Esophagus muscularis mucosa (tissue), 4 donors: ENCODE measurements at regions not wholly inside any gene's neighbourhood (a gene's known extent, or its start where the extent isn't known, plus 50 kb on each side); places are given as distances from the start of the nearest gene placed in this dataset.

Source experiments
- DNase-seq: peaks from one replicate; pipeline ENCODE4 v3.0.0-alpha.2; 2017; ENCODE audit errors: extremely low spot score
- H3K27ac ChIP-seq, 4 donors: fragments of 200-600 bp; sonication (generic); replicated peaks in 1 of 4; 1 replicate in 3 of 4; 2 replicates in 1 of 4; pipeline ENCODE4 v1.5.1; 2016 to 2019; ENCODE audit warnings: mild to moderate bottlenecking in 1 of 4
- H3K27me3 ChIP-seq, 4 donors: fragments of 200-600 bp; sonication (generic); one replicate each; pipeline versions ENCODE4 v1.5.1 to v1.6.0; 2016 to 2019
- H3K36me3 ChIP-seq, 4 donors: fragments of 200-600 bp; sonication (generic); one replicate each; pipeline ENCODE4 v1.5.1; 2016 to 2019
- H3K4me1 ChIP-seq, 4 donors: fragments of 200-600 bp; sonication (generic); one replicate each; pipeline ENCODE4 v1.5.1; 2016 to 2019
- H3K4me3 ChIP-seq, 4 donors: fragments of 200-600 bp; sonication (generic); 1 replicate in 2 of 4; 2 replicates in 2 of 4; pipeline ENCODE4 v1.5.1; 2016 to 2019; ENCODE audit warnings: mild to moderate bottlenecking in 4 of 4, moderate library complexity in 1 of 4
- H3K9me3 ChIP-seq, 4 donors: fragments of 200-600 bp; sonication (generic); 1 replicate in 3 of 4; 2 replicates in 1 of 4; pipeline ENCODE4 v1.5.1; 2016 to 2019
- CTCF ChIP-seq, 3 experiments: fragments of 200-600 bp in 2 of 3; fragments of 450-650 bp in 1 of 3; sonication (generic) in 2 of 3; IDR thresholded peaks; one replicate each; pipeline ENCODE4 v1.5.1; 2017 to 2019; ENCODE audit warnings: antibody characterized with exemption in 3 of 3, mild to moderate bottlenecking in 2 of 3, moderate library complexity in 1 of 3
- EP300 ChIP-seq: sonication (generic); formaldehyde crosslinking; IDR thresholded peaks from one replicate; pipeline ENCODE4 v1.6.1; 2017; ENCODE audit warnings: antibody characterized with exemption
- POLR2A ChIP-seq: fragments of 450-650 bp; IDR thresholded peaks from one replicate; pipeline ENCODE4 v1.6.1; 2017; ENCODE audit warnings: antibody characterized with exemption, moderate library complexity, mild to moderate bottlenecking, low read depth
- POLR2AphosphoS5 ChIP-seq, 2 donors: sonication (generic); formaldehyde crosslinking; IDR thresholded peaks; one replicate each; pipeline ENCODE4 v1.6.1; 2017; ENCODE audit warnings: antibody characterized with exemption in 2 of 2
- WGBS: methylation state at CpG from one replicate; pipeline ENCODE4 v1.1.5; 2018; 5-methylcytosine and 5-hydroxymethylcytosine counted together
- intact Hi-C: fragments of 100-400 bp; cut with DNase I; formaldehyde crosslinking; loops from one replicate; pipeline ENCODE4 v1.15.1; 2023

GRCh38 chr7:46127814-46128213 is 206.7 kb upstream of the IGFBP3 start:
- intact Hi-C loops, result no loop called here
- Histone ChIP-seq H3K36me3 (no peaks in the 10 kb centered on the region), H3K27me3 (no peaks in the 10 kb centered on the region), H3K4me1 (no peaks in the 10 kb centered on the region), H3K27ac (no peak overlapping the region), H3K4me3 (no peak overlapping the region), H3K9me3 (no peaks in the 10 kb centered on the region)
- 66% methylated on average over 2 of the region's 2 CpGs for WGBS
- no peak for TF ChIP-seq POLR2AphosphoS5 (IDR thresholded peaks at IDR 0.05)
- TF ChIP-seq EP300, result no peak
- TF ChIP-seq CTCF (IDR thresholded peaks at IDR 0.05), result no peak
- no peak for TF ChIP-seq POLR2A
- no peak for DNase-seq

- no peaks in the 10 kb centered on the region for H3K27me3 ChIP-seq
- intact Hi-C loops, result no loop called here
- no peak overlapping the region for H3K27ac ChIP-seq
- H3K4me1 ChIP-seq, result no peaks in the 10 kb centered on the region
- no peaks in the 10 kb centered on the region for H3K9me3 ChIP-seq
- 86% methylated on average over 2 of the region's 2 CpGs for WGBS
- no peaks in the 10 kb centered on the region for H3K36me3 ChIP-seq
- no peak overlapping the region for H3K4me3 ChIP-seq
- no peak for TF ChIP-seq EP300
- no peak for TF ChIP-seq POLR2A
- TF ChIP-seq POLR2AphosphoS5 (IDR thresholded peaks at IDR 0.05), result no peak
- no peak for TF ChIP-seq CTCF (IDR thresholded peaks at IDR 0.05)
- no peak for DNase-seq
Measured at GRCh38 chr7:46126675-46127300, 205.7 kb upstream of the IGFBP3 start.

- Histone ChIP-seq H3K27me3 (no peaks in the 10 kb centered on the region), H3K9me3 (no peaks in the 10 kb centered on the region), H3K27ac (no peak overlapping the region), H3K4me3 (no peak overlapping the region), H3K4me1 (no peaks in the 10 kb centered on the region), H3K36me3 (no peaks in the 10 kb centered on the region)
- no peak for TF ChIP-seq CTCF (IDR thresholded peaks at IDR 0.05)
- TF ChIP-seq POLR2AphosphoS5 (IDR thresholded peaks at IDR 0.05), result no peak
- no peak for TF ChIP-seq POLR2A
- TF ChIP-seq EP300, result no peak
- WGBS, result 71% methylated on average over 3 of the region's 3 CpGs
- DNase-seq, result no peak
- intact Hi-C loops, result no loop called here
Measured at GRCh38 chr7:46123756-46124343, 202.8 kb upstream of the IGFBP3 start.

GRCh38 chr7:46115410-46115809 is 194.3 kb upstream of the IGFBP3 start:
- 66% methylated on average over 3 of the region's 3 CpGs for WGBS
- no peaks in the 10 kb centered on the region for H3K9me3 ChIP-seq

More at GRCh38 chr7:46115410-46115809, 194.3 kb upstream of the IGFBP3 start:
- DNase-seq, result no peak
- H3K4me1 ChIP-seq, result no peaks in the 10 kb centered on the region
- no peaks in the 10 kb centered on the region for H3K36me3 ChIP-seq
- intact Hi-C loops, result no loop called here
- H3K27ac ChIP-seq, result no peak overlapping the region
- H3K27me3 ChIP-seq, result no peaks in the 10 kb centered on the region
- no peak for TF ChIP-seq CTCF (IDR thresholded peaks at IDR 0.05)
- no peak for TF ChIP-seq EP300
- no peak for TF ChIP-seq POLR2AphosphoS5 (IDR thresholded peaks at IDR 0.05)
- TF ChIP-seq POLR2A, result no peak
- H3K4me3 ChIP-seq, result no peak overlapping the region
